HepG2 (cell line): ENCODE measurements at regions not wholly inside any gene's neighbourhood (a gene's known extent, or its start where the extent isn't known, plus 50 kb on each side); places are given as distances from the start of the nearest gene placed in this dataset.
"Not testable (repeated sequence)": the region's sequence is repeated elsewhere in the genome, so short reads cannot be mapped to it uniquely, and the experiment has no call there.

Experiments
- ATAC-seq: fragments of 200-7000 bp; cut with Tn5 transposase; 3 replicates; pipeline ENCODE4 v1.9.1; 2020; ENCODE audit warnings: mild to moderate bottlenecking, moderate library complexity
- BruUV-seq: library from RNA; stranded (reverse); fragments of 400-500 nt; replicated peaks from 2 replicates; lab custom pipeline; 2021; lab: Mats Ljungman, UMichigan
- CTCF ChIA-PET: fragments of 300-600 bp; formaldehyde crosslinking; extraction: SDS; loops from one replicate; lab custom pipeline; 2021; ENCODE audit warnings: low total read pairs, inconsistent platforms, low intra/inter-chr PET ratio; lab: Yijun Ruan, JAX
- POLR2A ChIA-PET: fragments of 350-600 bp; sonication (Branson Sonifier 250); formaldehyde crosslinking; loops from one replicate; lab custom pipeline; 2020; ENCODE audit warnings: antibody characterized with exemption, inconsistent platforms; lab: Yijun Ruan, JAX
- DNase-seq: peaks from one replicate; pipeline ENCODE4 v3.0.0-alpha.2; 2015; ENCODE audit warnings: low spot score
- FAIRE-seq: peaks from 3 replicates; lab custom pipeline; 2011; peaks lifted over from hg19 to GRCh38; lab: Jason Lieb, UNC
- H2AFZ ChIP-seq: one replicate; pipeline ENCODE4 v1.6.1; 2011; ENCODE audit warnings: low read length, inconsistent platforms
- H3K27ac ChIP-seq: fragments of 300-600 bp; 3 replicates; pipeline ENCODE4 v1.8.0; 2011; ENCODE audit warnings: mixed run types, mild to moderate bottlenecking, mixed read lengths, low read length, inconsistent platforms; ENCODE audit not compliant: insufficient read depth; ENCODE audit errors: extremely low read length
- H3K27me3 ChIP-seq, 2 experiments: fragments of 200-600 bp in 1 of 2; 2 replicates in 1 of 2; 3 replicates in 1 of 2; pipeline versions ENCODE4 v1.6.0 to v1.8.0; 2011; ENCODE audit warnings: low read length in 2 of 2, mild to moderate bottlenecking in 2 of 2, moderate library complexity in 2 of 2, inconsistent platforms in 1 of 2; ENCODE audit not compliant: insufficient read depth in 2 of 2, control insufficient read depth in 1 of 2
- H3K36me3 ChIP-seq, 2 experiments: fragments of 200-600 bp in 1 of 2; replicated peaks in 1 of 2; 2 replicates in 1 of 2; 3 replicates in 1 of 2; pipeline versions ENCODE4 v1.5.1 to v1.8.0; 2011; ENCODE audit warnings: low read length in 2 of 2, inconsistent platforms in 1 of 2; ENCODE audit not compliant: insufficient read depth in 2 of 2, control insufficient read depth in 1 of 2
- H3K4me1 ChIP-seq: 2 replicates; pipeline ENCODE4 v1.5.1; 2012; ENCODE audit warnings: low read length, inconsistent platforms; ENCODE audit not compliant: insufficient read depth
- H3K4me2 ChIP-seq: 2 replicates; pipeline ENCODE4 v1.6.0; 2011; ENCODE audit warnings: low read depth, low read length, inconsistent platforms
- H3K4me3 ChIP-seq, 3 experiments: fragments of 200-600 bp in 1 of 3; sonication (generic), shearing (Covaris generic) in 1 of 3; replicated peaks in 1 of 3; 2 replicates each; pipeline ENCODE4 v1.5.1; 2011 to 2016; ENCODE audit warnings: low read length in 3 of 3, inconsistent platforms in 2 of 3, low read depth in 2 of 3, mild to moderate bottlenecking in 2 of 3, control low read depth in 1 of 3, mixed read lengths in 1 of 3; ENCODE audit not compliant: insufficient read depth in 1 of 3
- H3K79me2 ChIP-seq: one replicate; pipeline ENCODE4 v1.6.1; 2011; ENCODE audit warnings: low read length, inconsistent platforms; ENCODE audit not compliant: insufficient read depth
- H3K9ac ChIP-seq: 2 replicates; pipeline ENCODE4 v1.6.0; 2011; ENCODE audit warnings: mild to moderate bottlenecking, low read depth, low read length, inconsistent platforms; ENCODE audit not compliant: insufficient read depth
- H3K9me3 ChIP-seq: 2 replicates; pipeline ENCODE4 v1.5.1; 2012; ENCODE audit warnings: mild to moderate bottlenecking, low read length
- H4K20me1 ChIP-seq: 2 replicates; pipeline ENCODE4 v1.6.0; 2011; ENCODE audit warnings: inconsistent platforms, mild to moderate bottlenecking, low read length, moderate library complexity; ENCODE audit not compliant: insufficient read depth
- JUND ChIP-seq: sonication (generic); formaldehyde crosslinking; IDR thresholded peaks from 2 replicates; pipeline ENCODE4 v1.8.0; 2022; ENCODE audit warnings: mild to moderate bottlenecking, missing genetic modification reagents
- NCOA5 ChIP-seq: sonication (generic); formaldehyde crosslinking; IDR thresholded peaks from 2 replicates; pipeline ENCODE4 v1.4.0; 2020; ENCODE audit warnings: missing genetic modification reagents
- NONO ChIP-seq, 2 experiments: fragments of 450-650 bp in 1 of 2; sonication (generic) in 1 of 2; formaldehyde crosslinking in 1 of 2; IDR thresholded peaks in 1 of 2; conservative IDR thresholded peaks in 1 of 2; 2 replicates each; pipeline versions ENCODE4 v1.6.1 to v1.8.0; 2017 to 2022; ENCODE audit warnings: mild to moderate bottlenecking in 1 of 2, missing genetic modification reagents in 1 of 2, moderate library complexity in 1 of 2
- TEAD3 ChIP-seq: optimal IDR thresholded peaks from 2 replicates; pipeline ENCODE3; 2016; ENCODE audit warnings: borderline replicate concordance
- ZBTB2 ChIP-seq: sonication (generic); formaldehyde crosslinking; IDR thresholded peaks from 2 replicates; pipeline ENCODE4 v1.8.0; 2022; ENCODE audit warnings: low read depth, missing genetic modification reagents
- ZKSCAN8 ChIP-seq: IDR thresholded peaks from 2 replicates; pipeline ENCODE4 v1.6.1; 2016; ENCODE audit warnings: borderline replicate concordance, missing genetic modification reagents, missing compliant biosample characterization
- ZNF276 ChIP-seq: sonication (generic); formaldehyde crosslinking; IDR thresholded peaks from 2 replicates; pipeline ENCODE4 v1.4.0; 2020; ENCODE audit warnings: mild to moderate bottlenecking, low read depth, missing genetic modification reagents
- WGBS: methylation state at CpG from one replicate; pipeline ENCODE4 v1.1.6; 2017; ENCODE audit warnings: low lambda C conversion rate; 5-methylcytosine and 5-hydroxymethylcytosine counted together
- in situ Hi-C: cut with HindIII; loops from 2 replicates; pipeline ENCODE4 v1.10.0; 2017; ENCODE audit warnings: low pct_unique_long_range_greater_than_20kb; ENCODE audit not compliant: extremely low pct_ligation_motif_present
- intact Hi-C: fragments of 100-400 bp; cut with micrococcal nuclease; formaldehyde crosslinking; loops from one replicate; pipeline ENCODE4 v1.10.0; 2022; ENCODE audit not compliant: unreplicated experiment
- TF ChIP-seq, protein P1 (sequence below): sonication (generic); formaldehyde crosslinking; IDR thresholded peaks from 2 replicates; pipeline ENCODE4 v1.4.0; 2020; ENCODE audit warnings: mild to moderate bottlenecking, missing genetic modification reagents
- TF ChIP-seq, protein P2 (sequence below): IDR thresholded peaks from 2 replicates; pipeline ENCODE4 v1.6.1; 2016; ENCODE audit warnings: low read depth, control low read depth

GRCh38 chr3:76311941-76312340, 526.6 kb upstream of the ZNF717 start:
- Histone ChIP-seq H3K27ac (no peak overlapping the region), H4K20me1 (no peaks in the 10 kb centered on the region), H3K36me3 (no peaks in the 10 kb centered on the region), H2AFZ (no peak overlapping the region), H3K9ac (no peak overlapping the region), H3K9me3 (no peaks in the 10 kb centered on the region; the same call in 1 of the 2 replicates), H3K79me2 (no peaks in the 10 kb centered on the region), H3K4me1 (no peaks in the 10 kb centered on the region), H3K4me2 (no peak overlapping the region)
- WGBS, result 0% methylated on average over 4 of the region's 4 CpGs
- CTCF ChIA-PET, result no interaction called here
- POLR2A ChIA-PET, result no interaction called here
- BruUV-seq, result no TSS peak
- FAIRE-seq (no peak), DNase-seq (no peak)
- in situ Hi-C loops (no loop called here), intact Hi-C loops (no loop called here)
- TF ChIP-seq, protein P1, sequence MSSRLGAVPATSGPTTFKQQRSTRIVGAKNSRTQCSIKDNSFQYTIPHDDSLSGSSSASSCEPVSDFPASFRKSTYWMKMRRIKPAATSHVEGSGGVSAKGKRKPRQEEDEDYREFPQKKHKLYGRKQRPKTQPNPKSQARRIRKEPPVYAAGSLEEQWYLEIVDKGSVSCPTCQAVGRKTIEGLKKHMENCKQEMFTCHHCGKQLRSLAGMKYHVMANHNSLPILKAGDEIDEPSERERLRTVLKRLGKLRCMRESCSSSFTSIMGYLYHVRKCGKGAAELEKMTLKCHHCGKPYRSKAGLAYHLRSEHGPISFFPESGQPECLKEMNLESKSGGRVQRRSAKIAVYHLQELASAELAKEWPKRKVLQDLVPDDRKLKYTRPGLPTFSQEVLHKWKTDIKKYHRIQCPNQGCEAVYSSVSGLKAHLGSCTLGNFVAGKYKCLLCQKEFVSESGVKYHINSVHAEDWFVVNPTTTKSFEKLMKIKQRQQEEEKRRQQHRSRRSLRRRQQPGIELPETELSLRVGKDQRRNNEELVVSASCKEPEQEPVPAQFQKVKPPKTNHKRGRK (CRISPR knock-in tag), result no peak
- TF ChIP-seq NCOA5 (CRISPR knock-in tag) (no peak), NONO (IDR thresholded peaks at IDR 0.05) (no peak), NONO (CRISPR knock-in tag; conservative IDR thresholded peaks at IDR 0.05) (no peak), ZNF276 (CRISPR knock-in tag) (no peak), TEAD3 (CRISPR knock-in tag) (no peak), JUND (no peak), ZBTB2 (CRISPR knock-in tag) (no peak), ZKSCAN8 (CRISPR knock-in tag) (no peak)
- TF ChIP-seq, protein P2, sequence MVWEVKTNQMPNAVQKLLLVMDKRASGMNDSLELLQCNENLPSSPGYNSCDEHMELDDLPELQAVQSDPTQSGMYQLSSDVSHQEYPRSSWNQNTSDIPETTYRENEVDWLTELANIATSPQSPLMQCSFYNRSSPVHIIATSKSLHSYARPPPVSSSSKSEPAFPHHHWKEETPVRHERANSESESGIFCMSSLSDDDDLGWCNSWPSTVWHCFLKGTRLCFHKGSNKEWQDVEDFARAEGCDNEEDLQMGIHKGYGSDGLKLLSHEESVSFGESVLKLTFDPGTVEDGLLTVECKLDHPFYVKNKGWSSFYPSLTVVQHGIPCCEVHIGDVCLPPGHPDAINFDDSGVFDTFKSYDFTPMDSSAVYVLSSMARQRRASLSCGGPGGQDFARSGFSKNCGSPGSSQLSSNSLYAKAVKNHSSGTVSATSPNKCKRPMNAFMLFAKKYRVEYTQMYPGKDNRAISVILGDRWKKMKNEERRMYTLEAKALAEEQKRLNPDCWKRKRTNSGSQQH (CRISPR knock-in tag), result no peak
- TF ChIP-seq, all 625 proteins: peak for 0
- no peak for ATAC-seq
- H3K4me3 ChIP-seq, result no peak overlapping the region
- no peaks in the 10 kb centered on the region; a peak in 1 of 5 replicates for H3K27me3 ChIP-seq

DNA sequence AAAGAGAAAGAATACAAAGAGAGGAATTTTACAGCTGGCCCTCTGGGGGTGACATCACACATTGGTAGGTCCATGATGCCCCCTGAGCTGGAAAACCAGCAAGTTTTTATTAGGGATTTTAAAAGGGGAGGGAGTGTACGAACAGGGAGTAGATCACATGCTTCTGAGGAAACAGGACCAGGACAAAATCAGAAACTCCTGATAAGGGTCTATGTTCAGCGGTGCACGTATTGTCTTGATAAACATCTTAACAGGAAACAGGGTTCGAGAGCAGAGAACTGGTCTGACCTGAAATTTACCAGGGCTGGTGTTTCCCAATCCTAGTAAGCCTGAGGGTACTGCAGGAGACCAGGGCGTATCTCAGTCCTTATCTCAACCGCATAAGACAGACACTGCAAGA, 530.6 kb upstream of the ZNF717 start:
- FAIRE-seq, result not testable (repeated sequence)

More for the DNA sequence above, 530.6 kb upstream of the ZNF717 start:
- H3K9me3 ChIP-seq, in situ Hi-C loops, DNase-seq, BruUV-seq, POLR2A ChIA-PET, H3K79me2 ChIP-seq, H3K9ac ChIP-seq, ATAC-seq, H3K27me3 ChIP-seq, H3K4me1 ChIP-seq, H3K36me3 ChIP-seq, CTCF ChIA-PET, H2AFZ ChIP-seq, intact Hi-C loops, H4K20me1 ChIP-seq, H3K4me2 ChIP-seq, H3K27ac ChIP-seq, H3K4me3 ChIP-seq: not testable (repeated sequence)
- 39% methylated on average over 6 of the region's 6 CpGs for WGBS
